OCI-LY7 (cell line): ENCODE measurements at regions not wholly inside any gene's neighbourhood (a gene's known extent, or its start where the extent isn't known, plus 50 kb on each side); places are given as distances from the start of the nearest gene placed in this dataset.

Experiments
- EZH2phosphoT487 ChIP-seq: fragments of 200-600 bp; sonication (generic); IDR thresholded peaks from 2 replicates; pipeline ENCODE4 v1.6.1; 2018; ENCODE audit warnings: low read depth, borderline replicate concordance, mild to moderate bottlenecking, mixed run types, antibody characterized with exemption, low read length, moderate library complexity, mixed read lengths
- TF ChIP-seq, protein P1 (sequence below): fragments of 200-600 bp; sonication (generic); conservative IDR thresholded peaks from 2 replicates; pipeline ENCODE4 v1.5.1; 2014; ENCODE audit warnings: mild to moderate bottlenecking, antibody characterized with exemption, low read length, moderate library complexity, mixed read lengths

DNA sequence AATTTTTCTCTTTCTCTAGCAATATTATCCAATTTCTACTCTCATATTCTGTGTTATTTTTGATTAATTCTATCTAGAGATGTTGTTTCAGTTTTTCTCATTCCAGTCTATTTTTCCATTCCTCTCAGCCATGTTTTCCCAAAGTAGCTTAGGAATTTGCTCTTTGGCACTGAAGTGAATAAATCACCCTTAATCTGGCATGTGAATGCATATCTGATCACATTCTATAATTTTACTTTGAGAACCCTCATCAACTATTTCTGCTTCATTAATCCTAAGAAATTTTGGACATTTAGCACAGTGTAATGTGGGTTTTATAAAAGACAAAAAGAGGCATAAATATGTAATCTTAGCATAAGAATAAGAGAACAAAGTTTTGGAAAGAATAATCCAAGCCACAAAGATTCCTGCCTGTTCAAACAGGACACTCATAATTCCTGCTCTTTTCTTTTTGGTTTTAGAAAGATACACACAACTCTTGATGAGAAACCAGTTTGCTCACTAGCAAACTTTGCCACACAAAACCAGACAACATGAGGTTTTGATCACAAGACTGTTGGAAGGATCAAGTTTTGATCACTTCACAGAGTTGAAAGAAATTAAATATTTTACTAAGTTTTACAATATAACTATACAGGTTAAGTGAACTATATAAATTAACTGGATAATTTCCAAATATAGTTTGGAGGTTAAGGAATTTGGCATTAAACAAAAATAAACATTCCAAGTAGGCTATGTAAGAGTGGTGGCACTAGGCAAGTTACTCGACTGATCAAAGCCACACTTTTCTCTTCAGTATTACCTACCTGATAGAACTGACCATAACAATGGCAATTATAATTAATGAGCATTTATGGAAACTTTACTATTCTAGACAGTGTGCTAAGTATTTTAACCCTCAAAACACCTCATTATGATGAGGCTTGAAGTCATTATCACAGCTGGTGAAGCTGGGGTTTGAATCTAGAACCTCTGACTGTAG, 226.6 kb upstream of the TMTC1 start:
- TF ChIP-seq, protein P1, sequence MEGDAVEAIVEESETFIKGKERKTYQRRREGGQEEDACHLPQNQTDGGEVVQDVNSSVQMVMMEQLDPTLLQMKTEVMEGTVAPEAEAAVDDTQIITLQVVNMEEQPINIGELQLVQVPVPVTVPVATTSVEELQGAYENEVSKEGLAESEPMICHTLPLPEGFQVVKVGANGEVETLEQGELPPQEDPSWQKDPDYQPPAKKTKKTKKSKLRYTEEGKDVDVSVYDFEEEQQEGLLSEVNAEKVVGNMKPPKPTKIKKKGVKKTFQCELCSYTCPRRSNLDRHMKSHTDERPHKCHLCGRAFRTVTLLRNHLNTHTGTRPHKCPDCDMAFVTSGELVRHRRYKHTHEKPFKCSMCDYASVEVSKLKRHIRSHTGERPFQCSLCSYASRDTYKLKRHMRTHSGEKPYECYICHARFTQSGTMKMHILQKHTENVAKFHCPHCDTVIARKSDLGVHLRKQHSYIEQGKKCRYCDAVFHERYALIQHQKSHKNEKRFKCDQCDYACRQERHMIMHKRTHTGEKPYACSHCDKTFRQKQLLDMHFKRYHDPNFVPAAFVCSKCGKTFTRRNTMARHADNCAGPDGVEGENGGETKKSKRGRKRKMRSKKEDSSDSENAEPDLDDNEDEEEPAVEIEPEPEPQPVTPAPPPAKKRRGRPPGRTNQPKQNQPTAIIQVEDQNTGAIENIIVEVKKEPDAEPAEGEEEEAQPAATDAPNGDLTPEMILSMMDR: no peak
- no peak for TF ChIP-seq EZH2phosphoT487
